Keratinocyte (primary cell): ENCODE measurements at regions not wholly inside any gene's neighbourhood (a gene's known extent, or its start where the extent isn't known, plus 50 kb on each side); places are given as distances from the start of the nearest gene placed in this dataset.

Experiments used
- DNase-seq: peaks from one replicate; pipeline ENCODE4 v3.0.0-alpha.2; 2011; ENCODE audit warnings: low read depth, missing footprints, low spot score
- FAIRE-seq: peaks from 2 replicates; lab custom pipeline; 2011; peaks lifted over from hg19 to GRCh38; lab: Jason Lieb, UNC
- H2AFZ ChIP-seq: 2 replicates; pipeline ENCODE4 v1.6.0; 2012; ENCODE audit warnings: low read length, control low read depth, inconsistent platforms; ENCODE audit not compliant: control insufficient read depth
- H3K27ac ChIP-seq: 2 replicates; pipeline ENCODE4 v1.5.1; 2011; ENCODE audit warnings: low read length; ENCODE audit not compliant: control insufficient read depth, insufficient read depth
- H3K27me3 ChIP-seq: 3 replicates; pipeline ENCODE4 v1.6.0; 2011; ENCODE audit warnings: low read length; ENCODE audit not compliant: control insufficient read depth, insufficient read depth; ENCODE audit errors: extremely low read depth
- H3K36me3 ChIP-seq, 2 experiments: 2 replicates in 1 of 2; 3 replicates in 1 of 2; pipeline ENCODE4 v1.5.1; 2011; ENCODE audit warnings: low read length in 2 of 2, mild to moderate bottlenecking in 1 of 2; ENCODE audit not compliant: control insufficient read depth in 2 of 2, insufficient read depth in 2 of 2; ENCODE audit errors: extremely low read depth in 1 of 2
- H3K4me1 ChIP-seq: 3 replicates; pipeline ENCODE4 v1.5.1; 2011; ENCODE audit warnings: low read length; ENCODE audit not compliant: control insufficient read depth, insufficient read depth; ENCODE audit errors: extremely low read depth
- H3K4me2 ChIP-seq: 3 replicates; pipeline ENCODE4 v1.6.0; 2011; ENCODE audit warnings: low read depth, low read length; ENCODE audit not compliant: control insufficient read depth, insufficient read depth; ENCODE audit errors: extremely low read depth
- H3K4me3 ChIP-seq, 3 experiments: fragments of 200-600 bp in 1 of 3; sonication (generic) in 1 of 3; 2 replicates in 2 of 3; 3 replicates in 1 of 3; pipeline ENCODE4 v1.5.1; 2011 to 2016; ENCODE audit warnings: low read length in 3 of 3, mild to moderate bottlenecking in 3 of 3, control low read depth in 2 of 3, inconsistent platforms in 1 of 3, low read depth in 1 of 3, mixed read lengths in 1 of 3, mixed run types in 1 of 3, moderate library complexity in 1 of 3; ENCODE audit not compliant: control insufficient read depth in 2 of 3, insufficient read depth in 2 of 3; ENCODE audit errors: extremely low read depth in 1 of 3
- H3K79me2 ChIP-seq: 2 replicates; pipeline ENCODE4 v1.6.0; 2012; ENCODE audit warnings: low read length; ENCODE audit not compliant: control insufficient read depth, insufficient read depth
- H3K9ac ChIP-seq: 3 replicates; pipeline ENCODE4 v1.6.0; 2011; ENCODE audit warnings: low read length; ENCODE audit not compliant: control insufficient read depth, insufficient read depth; ENCODE audit errors: extremely low read depth
- H3K9me1 ChIP-seq: 3 replicates; pipeline ENCODE4 v1.6.0; 2011; ENCODE audit warnings: low read length; ENCODE audit not compliant: control insufficient read depth, insufficient read depth; ENCODE audit errors: extremely low read depth
- H3K9me3 ChIP-seq: 2 replicates; pipeline ENCODE4 v1.5.1; 2012; ENCODE audit warnings: low read depth, low read length; ENCODE audit not compliant: control insufficient read depth
- H4K20me1 ChIP-seq: 3 replicates; pipeline ENCODE4 v1.6.0; 2011; ENCODE audit warnings: low read length; ENCODE audit not compliant: control insufficient read depth, insufficient read depth; ENCODE audit errors: extremely low read depth
- EZH2 ChIP-seq: IDR thresholded peaks from one replicate; pipeline ENCODE4 v1.6.1; 2012; ENCODE audit warnings: inconsistent platforms, mild to moderate bottlenecking, low read length, moderate library complexity
- dilution Hi-C: fragments of 300-500 bp; cut with MboI; formaldehyde crosslinking; loops from one replicate; pipeline ENCODE4 v1.7.0; 2020; ENCODE audit warnings: low sequenced_read_pairs; ENCODE audit not compliant: extremely low pct_ligation_motif_present
- TF ChIP-seq, protein P1 (sequence below), 3 experiments: IDR thresholded peaks in 1 of 3; conservative IDR thresholded peaks in 1 of 3; optimal IDR thresholded peaks in 1 of 3; 2 replicates in 2 of 3; 3 replicates in 1 of 3; pipeline versions ENCODE3 to v1.5.1; 2011; ENCODE audit warnings: low read length in 3 of 3, mild to moderate bottlenecking in 3 of 3, moderate library complexity in 2 of 3, control low read depth in 1 of 3, inconsistent platforms in 1 of 3; ENCODE audit not compliant: insufficient read depth in 2 of 3; ENCODE audit errors: extremely low read depth in 1 of 3

DNA sequence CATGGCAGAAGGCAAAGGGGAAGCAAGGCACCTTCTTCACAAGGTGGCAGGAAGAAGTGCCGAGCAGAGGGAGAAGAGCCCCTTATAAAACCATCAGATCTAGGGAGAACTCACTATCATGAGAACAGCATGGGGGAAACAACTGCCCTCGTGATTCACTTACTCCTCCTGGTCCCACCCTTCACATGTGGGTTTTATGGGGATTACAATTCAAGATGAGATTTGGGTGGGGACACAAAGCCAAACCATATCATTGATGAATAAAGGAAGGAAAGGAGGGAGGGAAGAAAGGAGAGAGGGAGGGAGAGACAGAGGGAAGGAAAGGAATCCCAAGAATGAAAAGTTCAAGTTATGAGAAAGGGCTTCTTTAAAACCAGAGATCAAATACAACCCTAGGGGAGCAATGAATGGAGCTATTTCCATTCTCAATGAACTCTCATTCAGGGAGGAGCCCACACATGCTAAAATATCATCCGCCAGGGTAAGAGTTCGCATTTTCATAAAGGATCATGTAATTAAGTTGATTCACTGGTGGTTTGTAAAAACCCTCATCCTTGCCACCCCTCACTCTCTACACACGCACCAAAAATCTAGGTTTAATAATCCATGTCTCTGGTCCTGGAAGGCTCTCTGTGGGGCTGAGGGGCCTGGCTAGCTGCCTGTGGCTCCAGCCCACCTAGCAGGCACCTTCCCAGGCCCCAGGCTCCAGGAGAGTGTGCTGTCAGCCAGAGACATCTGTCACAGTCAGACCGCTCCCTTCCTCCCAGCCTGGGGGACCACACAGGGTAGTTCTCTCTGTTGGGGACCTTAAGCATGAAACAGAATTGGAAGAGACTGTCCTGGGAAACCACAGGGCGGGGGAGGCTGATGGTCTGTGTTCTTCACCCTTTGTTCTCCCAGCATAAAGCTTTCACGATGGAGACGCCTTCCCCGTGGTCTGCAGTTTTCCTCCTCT, 94.0 kb downstream of the CCDC185 start:
- H3K4me2 ChIP-seq, result no peak overlapping the region
- H3K79me2 ChIP-seq, result no peaks in the 10 kb centered on the region
- H3K9me1 ChIP-seq, result no peaks in the 10 kb centered on the region
- H2AFZ ChIP-seq, result no peak overlapping the region
- TF ChIP-seq EZH2, result no peak
- TF ChIP-seq, protein P1, sequence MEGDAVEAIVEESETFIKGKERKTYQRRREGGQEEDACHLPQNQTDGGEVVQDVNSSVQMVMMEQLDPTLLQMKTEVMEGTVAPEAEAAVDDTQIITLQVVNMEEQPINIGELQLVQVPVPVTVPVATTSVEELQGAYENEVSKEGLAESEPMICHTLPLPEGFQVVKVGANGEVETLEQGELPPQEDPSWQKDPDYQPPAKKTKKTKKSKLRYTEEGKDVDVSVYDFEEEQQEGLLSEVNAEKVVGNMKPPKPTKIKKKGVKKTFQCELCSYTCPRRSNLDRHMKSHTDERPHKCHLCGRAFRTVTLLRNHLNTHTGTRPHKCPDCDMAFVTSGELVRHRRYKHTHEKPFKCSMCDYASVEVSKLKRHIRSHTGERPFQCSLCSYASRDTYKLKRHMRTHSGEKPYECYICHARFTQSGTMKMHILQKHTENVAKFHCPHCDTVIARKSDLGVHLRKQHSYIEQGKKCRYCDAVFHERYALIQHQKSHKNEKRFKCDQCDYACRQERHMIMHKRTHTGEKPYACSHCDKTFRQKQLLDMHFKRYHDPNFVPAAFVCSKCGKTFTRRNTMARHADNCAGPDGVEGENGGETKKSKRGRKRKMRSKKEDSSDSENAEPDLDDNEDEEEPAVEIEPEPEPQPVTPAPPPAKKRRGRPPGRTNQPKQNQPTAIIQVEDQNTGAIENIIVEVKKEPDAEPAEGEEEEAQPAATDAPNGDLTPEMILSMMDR (optimal IDR thresholded peaks at IDR 0.05 in 1 of 3, IDR thresholded peaks at IDR 0.05 in 1 of 3, conservative IDR thresholded peaks at IDR 0.05 in 1 of 3; ENCODE audit: extremely low read depth in 1 of 3, insufficient read depth in 2 of 3, low read length in 3 of 3), result no peak
- peaks cover 4% of the 10 kb centered on the region for H3K4me1 ChIP-seq
- H3K27ac ChIP-seq, result no peak overlapping the region
- H3K9me3 ChIP-seq, result no peaks in the 10 kb centered on the region
- H3K36me3 ChIP-seq, result no peaks in the 10 kb centered on the region
- FAIRE-seq (no peak), DNase-seq (no peak)
- H3K4me3 ChIP-seq, result no peak overlapping the region
- H3K27me3 ChIP-seq, result peaks cover 9% of the 10 kb centered on the region
- H3K9ac ChIP-seq, result no peak overlapping the region
- dilution Hi-C loops, result no loop called here
- H4K20me1 ChIP-seq, result no peaks in the 10 kb centered on the region

GRCh38 chr1:223487887-223488259, 94.7 kb downstream of the CCDC185 start:
- Histone ChIP-seq H3K27ac (no peak overlapping the region), H3K9ac (no peak overlapping the region), H3K4me2 (no peak overlapping the region), H3K4me1 (peaks cover 5% of the 10 kb centered on the region), H3K36me3 (no peaks in the 10 kb centered on the region), H2AFZ (no peak overlapping the region), H3K27me3 (peaks cover 9% of the 10 kb centered on the region), H4K20me1 (no peaks in the 10 kb centered on the region), H3K9me1 (no peaks in the 10 kb centered on the region), H3K9me3 (no peaks in the 10 kb centered on the region), H3K79me2 (no peaks in the 10 kb centered on the region), H3K4me3 (no peak overlapping the region)
- TF ChIP-seq EZH2, result no peak
- TF ChIP-seq, protein P1 (optimal IDR thresholded peaks at IDR 0.05 in 1 of 3, IDR thresholded peaks at IDR 0.05 in 1 of 3, conservative IDR thresholded peaks at IDR 0.05 in 1 of 3; ENCODE audit: extremely low read depth in 1 of 3, insufficient read depth in 2 of 3, low read length in 3 of 3), result no peak
- dilution Hi-C loops, result no loop called here
- FAIRE-seq, result no peak
- no peak for DNase-seq
